Neural cell (in vitro differentiated cells): ENCODE measurements at regions not wholly inside any gene's neighbourhood (a gene's known extent, or its start where the extent isn't known, plus 50 kb on each side); places are given as distances from the start of the nearest gene placed in this dataset.

Experiments
- H2AFZ ChIP-seq: fragments of 200-600, 300-800 bp; sonication (generic), shearing (Covaris generic); 2 replicates; pipeline ENCODE4 v1.6.0; 2014; ENCODE audit warnings: low read depth, mild to moderate bottlenecking, antibody characterized with exemption, low read length, moderate library complexity
- H3F3A ChIP-seq: fragments of 200-600 bp; shearing (Covaris generic); 2 replicates; pipeline ENCODE4 v1.6.1; 2016; ENCODE audit warnings: mild to moderate bottlenecking, moderate library complexity, mixed read lengths, antibody characterized with exemption, low read length; ENCODE audit not compliant: insufficient read depth, poor library complexity, severe bottlenecking
- H3K27ac ChIP-seq: fragments of 200-600, 300-800 bp; sonication (generic), shearing (Covaris generic); 2 replicates; pipeline ENCODE4 v1.5.1; 2014; ENCODE audit warnings: mild to moderate bottlenecking, low read length, moderate library complexity
- H3K27me3 ChIP-seq: fragments of 300-800, 200-600 bp; sonication (generic), shearing (Covaris generic); 2 replicates; pipeline ENCODE4 v1.6.0; 2014; ENCODE audit warnings: mild to moderate bottlenecking, low read depth, low read length, moderate library complexity; ENCODE audit not compliant: insufficient read depth
- H3K36me3 ChIP-seq: fragments of 300-800, 200-600 bp; sonication (generic), shearing (Covaris generic); 2 replicates; pipeline ENCODE4 v1.5.1; 2014; ENCODE audit warnings: mild to moderate bottlenecking, antibody characterized with exemption, low read length, moderate library complexity; ENCODE audit not compliant: insufficient read depth
- H3K4me2 ChIP-seq: fragments of 300-800, 200-600 bp; sonication (generic), shearing (Covaris generic); 2 replicates; pipeline ENCODE4 v1.6.0; 2014; ENCODE audit warnings: mild to moderate bottlenecking, low read length
- H3K4me3 ChIP-seq: fragments of 300-800, 200-600 bp; sonication (generic), shearing (Covaris generic); 2 replicates; pipeline ENCODE4 v1.5.1; 2014; ENCODE audit warnings: mild to moderate bottlenecking, low read length, moderate library complexity
- H3K79me2 ChIP-seq: fragments of 200-600 bp; shearing (Covaris generic); replicated peaks from 2 replicates; pipeline ENCODE4 v1.6.0; 2014; ENCODE audit warnings: mild to moderate bottlenecking, low read length, moderate library complexity; ENCODE audit not compliant: insufficient read depth
- H3K9ac ChIP-seq: fragments of 300-800, 200-600 bp; sonication (generic), shearing (Covaris generic); 2 replicates; pipeline ENCODE4 v1.6.1; 2016; ENCODE audit warnings: mild to moderate bottlenecking, low read length, mixed read lengths
- H3K9me2 ChIP-seq: fragments of 200-600 bp; shearing (Covaris generic); 2 replicates; pipeline ENCODE4 v1.6.1; 2016; ENCODE audit warnings: mild to moderate bottlenecking, low read length, mixed read lengths; ENCODE audit not compliant: insufficient read depth
- H3K9me3 ChIP-seq: fragments of 200-600, 300-800 bp; sonication (generic), shearing (Covaris generic); 2 replicates; pipeline ENCODE4 v1.6.1; 2016; ENCODE audit warnings: mild to moderate bottlenecking, mixed run types, low read length, moderate library complexity, mixed read lengths
- H4K20me1 ChIP-seq: fragments of 200-600 bp; shearing (Covaris generic); 2 replicates; pipeline ENCODE4 v1.6.1; 2016; ENCODE audit warnings: mild to moderate bottlenecking, mixed run types; ENCODE audit not compliant: insufficient read depth
- EP300 ChIP-seq: fragments of 450-650 bp; conservative IDR thresholded peaks from 2 replicates; pipeline ENCODE4 v1.6.1; 2014; ENCODE audit warnings: antibody characterized with exemption, mild to moderate bottlenecking, moderate library complexity; ENCODE audit not compliant: poor library complexity, severe bottlenecking
- EZH2 ChIP-seq: fragments of 200-600, 300-800 bp; shearing (Covaris generic), sonication (generic); IDR thresholded peaks from 2 replicates; pipeline ENCODE4 v1.6.1; 2014; ENCODE audit warnings: antibody characterized with exemption, low read length, borderline replicate concordance, mild to moderate bottlenecking; ENCODE audit not compliant: insufficient read depth, poor library complexity, severe bottlenecking
- MXI1 ChIP-seq: fragments of 450-650 bp; conservative IDR thresholded peaks from 2 replicates; pipeline ENCODE4 v1.6.1; 2014; ENCODE audit warnings: antibody characterized with exemption, mild to moderate bottlenecking; ENCODE audit not compliant: poor library complexity, severe bottlenecking
- POLR2AphosphoS5 ChIP-seq: IDR thresholded peaks from 2 replicates; pipeline ENCODE4 v1.6.1; 2012
- RAD21 ChIP-seq: fragments of 450-650 bp; conservative IDR thresholded peaks from 2 replicates; pipeline ENCODE4 v1.6.1; 2014; ENCODE audit warnings: antibody characterized with exemption, mild to moderate bottlenecking, moderate library complexity
- SMC3 ChIP-seq: fragments of 450-650 bp; conservative IDR thresholded peaks from 2 replicates; pipeline ENCODE4 v1.6.1; 2014; ENCODE audit warnings: antibody characterized with exemption, mild to moderate bottlenecking, moderate library complexity; ENCODE audit not compliant: poor library complexity
- TAF1 ChIP-seq: IDR thresholded peaks from 2 replicates; pipeline ENCODE4 v1.6.1; 2012; ENCODE audit warnings: low read depth
- TF ChIP-seq, protein P1 (sequence below): IDR thresholded peaks from 2 replicates; pipeline ENCODE4 v1.6.1; 2012; ENCODE audit warnings: borderline replicate concordance
- TF ChIP-seq, protein P2 (sequence below): fragments of 450-650 bp; IDR thresholded peaks from 2 replicates; pipeline ENCODE4 v1.5.1; 2014; ENCODE audit warnings: antibody characterized with exemption, mild to moderate bottlenecking, moderate library complexity; ENCODE audit not compliant: poor library complexity, severe bottlenecking

DNA sequence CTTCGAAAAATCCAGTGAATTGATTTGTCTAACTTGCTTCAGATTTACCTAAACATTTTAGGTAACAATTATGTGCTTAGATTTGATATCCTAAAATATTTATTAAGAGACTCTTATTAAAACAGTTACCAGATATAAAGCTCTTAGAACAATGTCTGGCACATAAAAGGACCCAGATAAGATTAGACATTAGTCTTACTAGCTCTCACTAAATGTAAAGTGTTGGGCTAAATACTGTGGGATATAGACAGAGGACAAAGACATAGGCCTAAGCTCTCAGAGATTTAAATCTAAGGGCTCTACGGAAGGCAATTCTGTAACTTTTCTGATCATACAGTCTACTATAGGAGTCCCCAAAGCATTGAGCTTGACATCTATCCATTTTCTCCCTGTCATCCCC, 94.4 kb upstream of the TRPC3 start:
- no peak overlapping the region for H2AFZ ChIP-seq
- H3K36me3 ChIP-seq = no peaks in the 10 kb centered on the region
- no peaks in the 10 kb centered on the region for H3K9me3 ChIP-seq
- H3K27ac ChIP-seq = no peak overlapping the region
- H3K4me3 ChIP-seq = no peak overlapping the region
- no peaks in the 10 kb centered on the region for H3K79me2 ChIP-seq
- TF ChIP-seq EZH2 = no peak
- no peak for TF ChIP-seq TAF1
- TF ChIP-seq RAD21 = no peak
- no peak for TF ChIP-seq MXI1
- TF ChIP-seq, protein P1, sequence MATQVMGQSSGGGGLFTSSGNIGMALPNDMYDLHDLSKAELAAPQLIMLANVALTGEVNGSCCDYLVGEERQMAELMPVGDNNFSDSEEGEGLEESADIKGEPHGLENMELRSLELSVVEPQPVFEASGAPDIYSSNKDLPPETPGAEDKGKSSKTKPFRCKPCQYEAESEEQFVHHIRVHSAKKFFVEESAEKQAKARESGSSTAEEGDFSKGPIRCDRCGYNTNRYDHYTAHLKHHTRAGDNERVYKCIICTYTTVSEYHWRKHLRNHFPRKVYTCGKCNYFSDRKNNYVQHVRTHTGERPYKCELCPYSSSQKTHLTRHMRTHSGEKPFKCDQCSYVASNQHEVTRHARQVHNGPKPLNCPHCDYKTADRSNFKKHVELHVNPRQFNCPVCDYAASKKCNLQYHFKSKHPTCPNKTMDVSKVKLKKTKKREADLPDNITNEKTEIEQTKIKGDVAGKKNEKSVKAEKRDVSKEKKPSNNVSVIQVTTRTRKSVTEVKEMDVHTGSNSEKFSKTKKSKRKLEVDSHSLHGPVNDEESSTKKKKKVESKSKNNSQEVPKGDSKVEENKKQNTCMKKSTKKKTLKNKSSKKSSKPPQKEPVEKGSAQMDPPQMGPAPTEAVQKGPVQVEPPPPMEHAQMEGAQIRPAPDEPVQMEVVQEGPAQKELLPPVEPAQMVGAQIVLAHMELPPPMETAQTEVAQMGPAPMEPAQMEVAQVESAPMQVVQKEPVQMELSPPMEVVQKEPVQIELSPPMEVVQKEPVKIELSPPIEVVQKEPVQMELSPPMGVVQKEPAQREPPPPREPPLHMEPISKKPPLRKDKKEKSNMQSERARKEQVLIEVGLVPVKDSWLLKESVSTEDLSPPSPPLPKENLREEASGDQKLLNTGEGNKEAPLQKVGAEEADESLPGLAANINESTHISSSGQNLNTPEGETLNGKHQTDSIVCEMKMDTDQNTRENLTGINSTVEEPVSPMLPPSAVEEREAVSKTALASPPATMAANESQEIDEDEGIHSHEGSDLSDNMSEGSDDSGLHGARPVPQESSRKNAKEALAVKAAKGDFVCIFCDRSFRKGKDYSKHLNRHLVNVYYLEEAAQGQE = no peak
- TF ChIP-seq SMC3 = no peak
- TF ChIP-seq, protein P2, sequence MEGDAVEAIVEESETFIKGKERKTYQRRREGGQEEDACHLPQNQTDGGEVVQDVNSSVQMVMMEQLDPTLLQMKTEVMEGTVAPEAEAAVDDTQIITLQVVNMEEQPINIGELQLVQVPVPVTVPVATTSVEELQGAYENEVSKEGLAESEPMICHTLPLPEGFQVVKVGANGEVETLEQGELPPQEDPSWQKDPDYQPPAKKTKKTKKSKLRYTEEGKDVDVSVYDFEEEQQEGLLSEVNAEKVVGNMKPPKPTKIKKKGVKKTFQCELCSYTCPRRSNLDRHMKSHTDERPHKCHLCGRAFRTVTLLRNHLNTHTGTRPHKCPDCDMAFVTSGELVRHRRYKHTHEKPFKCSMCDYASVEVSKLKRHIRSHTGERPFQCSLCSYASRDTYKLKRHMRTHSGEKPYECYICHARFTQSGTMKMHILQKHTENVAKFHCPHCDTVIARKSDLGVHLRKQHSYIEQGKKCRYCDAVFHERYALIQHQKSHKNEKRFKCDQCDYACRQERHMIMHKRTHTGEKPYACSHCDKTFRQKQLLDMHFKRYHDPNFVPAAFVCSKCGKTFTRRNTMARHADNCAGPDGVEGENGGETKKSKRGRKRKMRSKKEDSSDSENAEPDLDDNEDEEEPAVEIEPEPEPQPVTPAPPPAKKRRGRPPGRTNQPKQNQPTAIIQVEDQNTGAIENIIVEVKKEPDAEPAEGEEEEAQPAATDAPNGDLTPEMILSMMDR = no peak
- no peak for TF ChIP-seq POLR2AphosphoS5
- TF ChIP-seq EP300 = no peak
- no peaks in the 10 kb centered on the region for H3K9me2 ChIP-seq
- no peaks in the 10 kb centered on the region for H4K20me1 ChIP-seq
- no peak overlapping the region for H3K9ac ChIP-seq
- no peak overlapping the region for H3K4me2 ChIP-seq
- no peaks in the 10 kb centered on the region for H3K27me3 ChIP-seq
- no peaks in the 10 kb centered on the region for H3F3A ChIP-seq

DNA sequence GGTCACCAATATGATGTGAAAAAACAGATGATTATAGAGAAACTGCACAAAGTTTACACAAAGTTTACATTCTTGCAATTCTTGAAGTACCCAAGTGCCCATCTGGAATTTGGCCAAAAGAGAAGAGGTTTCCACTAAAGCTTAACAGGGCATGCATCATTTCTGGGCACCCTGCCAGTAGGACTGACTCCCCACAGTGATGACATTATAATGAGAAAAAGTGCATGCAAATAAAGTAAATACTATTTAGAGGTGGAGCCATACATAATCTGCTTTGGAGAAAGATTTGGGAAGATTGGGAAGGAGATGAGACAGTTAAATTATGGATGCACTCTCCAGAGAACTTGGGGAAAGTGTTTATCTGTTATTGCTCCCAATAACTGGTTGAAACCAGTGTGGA, 93.7 kb upstream of the TRPC3 start:
- no peak for TF ChIP-seq SMC3
- no peak for TF ChIP-seq TAF1
- TF ChIP-seq, protein P1 = no peak
- TF ChIP-seq EP300 = no peak
- TF ChIP-seq, protein P2 = no peak
- no peak for TF ChIP-seq RAD21
- no peak for TF ChIP-seq MXI1
- no peak for TF ChIP-seq POLR2AphosphoS5
- TF ChIP-seq EZH2 = no peak
- Histone ChIP-seq H3K4me3 (no peak overlapping the region), H2AFZ (no peak overlapping the region), H3K79me2 (no peaks in the 10 kb centered on the region), H3K9me2 (no peaks in the 10 kb centered on the region), H3K27me3 (no peaks in the 10 kb centered on the region), H4K20me1 (no peaks in the 10 kb centered on the region), H3K9ac (no peak overlapping the region), H3K4me2 (no peak overlapping the region), H3F3A (no peaks in the 10 kb centered on the region), H3K27ac (no peak overlapping the region), H3K36me3 (no peaks in the 10 kb centered on the region), H3K9me3 (no peaks in the 10 kb centered on the region)
